ENCODE measurements at regions not wholly inside any gene's neighbourhood (a gene's known extent, or its start where the extent isn't known, plus 50 kb on each side); places are given as distances from the start of the nearest gene placed in this dataset.

- TF ChIP-seq POLR2A (IDR thresholded peaks at IDR 0.05) (no peak), CTCF (IDR thresholded peaks at IDR 0.05) (no peak)
- Histone ChIP-seq H3K4me1 (no peaks in the 10 kb centered on the region), H3K36me3 (no peaks in the 10 kb centered on the region), H3K4me3 (replicated peaks in 1 of 3) (no peak overlapping the region), H3K27me3 (no peaks in the 10 kb centered on the region), H3K27ac (no peak overlapping the region), H3K9me3 (no peaks in the 10 kb centered on the region)
- no peak for DNase-seq
- 80 to 88% methylated on average over 4 of the region's 4 CpGs for WGBS, 2 donors
- intact Hi-C loops (cut with DNase I), result no loop called here
Measured at GRCh38 chr2:7346336-7346735, 429.1 kb downstream of the RNF144A start.

- H3K27me3 ChIP-seq, result no peaks in the 10 kb centered on the region
- no peaks in the 10 kb centered on the region for H3K36me3 ChIP-seq
- TF ChIP-seq CTCF (IDR thresholded peaks at IDR 0.05) (no peak), POLR2A (IDR thresholded peaks at IDR 0.05) (no peak)
- intact Hi-C loops (cut with DNase I), result no loop called here
- no peak for DNase-seq
- H3K27ac ChIP-seq, result no peak overlapping the region
- 85 to 86% methylated on average over 2 of the region's 2 CpGs for WGBS, 2 donors
- no peak overlapping the region for H3K4me3 ChIP-seq (replicated peaks in 1 of 3)
- H3K9me3 ChIP-seq, result no peaks in the 10 kb centered on the region
- H3K4me1 ChIP-seq, result no peaks in the 10 kb centered on the region
Measured at GRCh38 chr2:7348761-7349160, 431.5 kb downstream of the RNF144A start.

- Histone ChIP-seq H3K9me3 (no peaks in the 10 kb centered on the region), H3K4me3 (replicated peaks in 1 of 3) (no peak overlapping the region), H3K27ac (no peak overlapping the region), H3K4me1 (no peaks in the 10 kb centered on the region), H3K36me3 (no peaks in the 10 kb centered on the region), H3K27me3 (no peaks in the 10 kb centered on the region)
- intact Hi-C loops (cut with DNase I), result no loop called here
- 91 to 92% methylated on average over 5 of the region's 5 CpGs for whole genome bisulfite sequencing, 2 donors
- TF ChIP-seq POLR2A (IDR thresholded peaks at IDR 0.05) (no peak), CTCF (IDR thresholded peaks at IDR 0.05) (no peak)
- DNase-seq, result no peak
Measured at GRCh38 chr2:7352191-7352590, 435.0 kb downstream of the RNF144A start.

- WGBS, 2 donors, result 90 to 94% methylated on average over 4 of the region's 4 CpGs
Measured at GRCh38 chr2:7353571-7353970, 436.4 kb downstream of the RNF144A start.

GRCh38 chr2:7355781-7356180, 438.6 kb downstream of the RNF144A start:
- no peak for DNase-seq
- Histone ChIP-seq H3K4me3 (replicated peaks in 1 of 3) (no peak overlapping the region), H3K27me3 (no peaks in the 10 kb centered on the region), H3K4me1 (no peaks in the 10 kb centered on the region), H3K27ac (no peak overlapping the region), H3K9me3 (no peaks in the 10 kb centered on the region), H3K36me3 (no peaks in the 10 kb centered on the region)
- intact Hi-C loops (cut with DNase I), result no loop called here
- 83 to 88% methylated on average over 8 to 10 of the region's 10 CpGs for WGBS, 2 donors
- TF ChIP-seq CTCF (IDR thresholded peaks at IDR 0.05) (no peak), POLR2A (IDR thresholded peaks at IDR 0.05) (no peak)

More at GRCh38 chr2:7353571-7353970, 436.4 kb downstream of the RNF144A start:
- no peaks in the 10 kb centered on the region for H3K4me1 ChIP-seq
- no peak overlapping the region for H3K4me3 ChIP-seq (replicated peaks in 1 of 3)
- H3K9me3 ChIP-seq, result no peaks in the 10 kb centered on the region
- no peaks in the 10 kb centered on the region for H3K27me3 ChIP-seq
- H3K27ac ChIP-seq, result no peak overlapping the region
- TF ChIP-seq POLR2A (IDR thresholded peaks at IDR 0.05), result no peak
- no peak for TF ChIP-seq CTCF (IDR thresholded peaks at IDR 0.05)
- DNase-seq, result no peak
- H3K36me3 ChIP-seq, result no peaks in the 10 kb centered on the region
- intact Hi-C loops (cut with DNase I), result no loop called here
